Spleen (tissue), 11 donors: ENCODE measurements at regions not wholly inside any gene's neighbourhood (a gene's known extent, or its start where the extent isn't known, plus 50 kb on each side); places are given as distances from the start of the nearest gene placed in this dataset.

Experiments used
- DNase-seq: peaks from one replicate; pipeline ENCODE4 v3.0.0-alpha.2; 2020
- H3K27ac ChIP-seq, 8 donors: fragments of 200-600 bp; sonication (generic) in 7 of 8; 1 replicate in 4 of 8; 2 replicates in 4 of 8; pipeline versions ENCODE4 v1.5.0 to v1.8.0; 2016 to 2021; ENCODE audit warnings: inconsistent platforms in 4 of 8, mild to moderate bottlenecking in 4 of 8, moderate library complexity in 1 of 8
- H3K27me3 ChIP-seq, 7 donors: fragments of 200-600 bp; sonication (generic) in 6 of 7; replicated peaks in 1 of 7; 1 replicate in 4 of 7; 2 replicates in 3 of 7; pipeline versions ENCODE4 v1.5.0 to v1.8.0; 2016 to 2021; ENCODE audit warnings: inconsistent platforms in 3 of 7, mild to moderate bottlenecking in 1 of 7
- H3K36me3 ChIP-seq, 6 donors: fragments of 200-600 bp; sonication (generic) in 5 of 6; 1 replicate in 4 of 6; 2 replicates in 2 of 6; pipeline versions ENCODE4 v1.5.0 to v1.8.0; 2016 to 2021; ENCODE audit warnings: inconsistent platforms in 2 of 6
- H3K4me1 ChIP-seq, 6 donors: fragments of 200-600 bp; sonication (generic) in 5 of 6; 1 replicate in 3 of 6; 2 replicates in 3 of 6; pipeline versions ENCODE4 v1.5.0 to v1.8.0; 2016 to 2021; ENCODE audit warnings: inconsistent platforms in 3 of 6
- H3K4me3 ChIP-seq, 8 donors: fragments of 200-600 bp; sonication (generic) in 7 of 8; 1 replicate in 4 of 8; 2 replicates in 4 of 8; pipeline versions ENCODE4 v1.5.0 to v1.8.0; 2016 to 2021; ENCODE audit warnings: inconsistent platforms in 4 of 8, mild to moderate bottlenecking in 4 of 8, moderate library complexity in 2 of 8
- H3K9me3 ChIP-seq, 8 donors: fragments of 200-600 bp; sonication (generic) in 7 of 8; 1 replicate in 4 of 8; 2 replicates in 4 of 8; pipeline versions ENCODE4 v1.5.0 to v1.8.0; 2016 to 2021; ENCODE audit warnings: inconsistent platforms in 4 of 8
- POLR2A ChIP-seq, 3 donors: fragments of 450-650 bp; IDR thresholded peaks; one replicate each; pipeline ENCODE4 v1.5.1; 2017; ENCODE audit warnings: antibody characterized with exemption in 3 of 3, mild to moderate bottlenecking in 1 of 3
- POLR2AphosphoS5 ChIP-seq, 3 donors: sonication (generic); formaldehyde crosslinking; IDR thresholded peaks; one replicate each; pipeline ENCODE4 v1.5.1; 2017; ENCODE audit warnings: antibody characterized with exemption in 3 of 3
- WGBS, 5 donors: extraction: QIAGEN DNeasy Blood & Tissue Kit in 3 of 5; methylation state at CpG; one replicate each; pipeline versions ENCODE4 v1.1.5 to v1.1.7; 2013 to 2018; 5-methylcytosine and 5-hydroxymethylcytosine counted together
- intact Hi-C: fragments of 100-400 bp; cut with DNase I; formaldehyde crosslinking; loops from one replicate; pipeline ENCODE4 v1.15.0; 2023; ENCODE audit warnings: low total_unique reads
- TF ChIP-seq, protein P1 (sequence below), 11 experiments: fragments of 200-600 bp in 7 of 11; fragments of 450-650 bp in 4 of 11; sonication (generic) in 4 of 11; IDR thresholded peaks in 8 of 11; conservative IDR thresholded peaks in 3 of 11; 1 replicate in 7 of 11; 2 replicates in 4 of 11; pipeline versions ENCODE4 v1.4.0 to v1.8.0; 2016 to 2021; ENCODE audit warnings: antibody characterized with exemption in 11 of 11, inconsistent platforms in 4 of 11, mild to moderate bottlenecking in 1 of 11
- donor health status: healthy with polysubstance abuse.
- donor health status: DM: no; HTN: no; CAD: no; lungs with moderate emphysema.
- donor health status: DM: no; HTN: no; CAD: no.
- donor health status: Bipolar disorder and iron deficiency.
- donor health status: healthy.
- donor health status: DM: no; HTN: no; CAD: no.
- donor health status: DM: yes; HTN: yes; CAD: no.

DNA sequence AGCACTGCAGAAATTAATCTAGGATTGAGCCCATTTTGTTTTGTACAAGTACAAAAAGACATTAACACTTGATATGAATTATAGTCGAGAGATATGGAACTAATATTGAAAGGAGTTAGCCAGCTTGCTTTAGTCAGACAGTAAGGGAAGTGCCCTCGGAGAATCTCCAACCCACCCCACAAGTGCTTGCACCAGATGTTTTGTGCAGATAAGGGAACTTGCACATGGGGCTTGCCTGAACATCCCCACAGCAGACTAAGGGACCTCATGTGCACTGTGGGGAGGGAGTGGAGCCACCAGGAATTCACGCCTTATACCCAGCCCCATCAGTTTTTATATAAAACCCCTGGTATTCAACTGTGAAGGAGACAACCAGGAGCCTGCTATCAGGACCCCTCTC lies 122.3 kb downstream of the EFHB start:
- DNase-seq: no peak
- no peaks in the 10 kb centered on the region for H3K27me3 ChIP-seq
- WGBS, 5 donors: 2 to 18% (median 14%) methylated on average over 3 of the region's 3 CpGs
- H3K4me3 ChIP-seq: no peak overlapping the region
- H3K36me3 ChIP-seq: no peaks in the 10 kb centered on the region
- H3K4me1 ChIP-seq: no peaks in the 10 kb centered on the region
- no peaks in the 10 kb centered on the region for H3K9me3 ChIP-seq
- no peak overlapping the region for H3K27ac ChIP-seq
- TF ChIP-seq POLR2A (IDR thresholded peaks at IDR 0.05) (no peak), POLR2AphosphoS5 (IDR thresholded peaks at IDR 0.05) (no peak)
- TF ChIP-seq, protein P1, sequence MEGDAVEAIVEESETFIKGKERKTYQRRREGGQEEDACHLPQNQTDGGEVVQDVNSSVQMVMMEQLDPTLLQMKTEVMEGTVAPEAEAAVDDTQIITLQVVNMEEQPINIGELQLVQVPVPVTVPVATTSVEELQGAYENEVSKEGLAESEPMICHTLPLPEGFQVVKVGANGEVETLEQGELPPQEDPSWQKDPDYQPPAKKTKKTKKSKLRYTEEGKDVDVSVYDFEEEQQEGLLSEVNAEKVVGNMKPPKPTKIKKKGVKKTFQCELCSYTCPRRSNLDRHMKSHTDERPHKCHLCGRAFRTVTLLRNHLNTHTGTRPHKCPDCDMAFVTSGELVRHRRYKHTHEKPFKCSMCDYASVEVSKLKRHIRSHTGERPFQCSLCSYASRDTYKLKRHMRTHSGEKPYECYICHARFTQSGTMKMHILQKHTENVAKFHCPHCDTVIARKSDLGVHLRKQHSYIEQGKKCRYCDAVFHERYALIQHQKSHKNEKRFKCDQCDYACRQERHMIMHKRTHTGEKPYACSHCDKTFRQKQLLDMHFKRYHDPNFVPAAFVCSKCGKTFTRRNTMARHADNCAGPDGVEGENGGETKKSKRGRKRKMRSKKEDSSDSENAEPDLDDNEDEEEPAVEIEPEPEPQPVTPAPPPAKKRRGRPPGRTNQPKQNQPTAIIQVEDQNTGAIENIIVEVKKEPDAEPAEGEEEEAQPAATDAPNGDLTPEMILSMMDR (IDR thresholded peaks at IDR 0.05 in 8 of 11, conservative IDR thresholded peaks at IDR 0.05 in 3 of 11): no peak
- intact Hi-C loops: no loop called here

DNA sequence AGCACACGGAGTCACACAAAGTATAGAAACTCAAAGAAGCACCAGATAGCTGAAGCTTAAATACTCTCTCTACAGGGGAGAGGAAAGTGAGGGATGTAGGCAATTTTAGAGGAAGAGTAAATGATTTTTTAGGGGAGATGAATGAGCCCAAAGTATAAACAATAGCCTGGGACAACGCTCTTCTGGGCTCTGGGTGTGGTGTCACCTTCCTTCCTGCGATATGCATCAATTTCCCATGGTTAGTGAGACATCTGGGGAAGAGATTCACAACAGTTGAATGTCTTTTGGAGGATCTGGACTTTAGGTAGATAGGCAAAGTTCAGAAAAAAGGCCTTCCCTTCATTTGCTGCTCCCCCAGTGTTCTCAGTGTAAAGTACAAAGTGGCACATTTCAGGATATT lies 125.2 kb downstream of the EFHB start:
- no peak overlapping the region for H3K4me3 ChIP-seq
- TF ChIP-seq POLR2A (IDR thresholded peaks at IDR 0.05) (no peak), POLR2AphosphoS5 (IDR thresholded peaks at IDR 0.05) (no peak)
- TF ChIP-seq, protein P1 (IDR thresholded peaks at IDR 0.05 in 8 of 11, conservative IDR thresholded peaks at IDR 0.05 in 3 of 11): no peak
- H3K36me3 ChIP-seq: no peaks in the 10 kb centered on the region
- H3K27ac ChIP-seq: no peak overlapping the region
- no peak for DNase-seq
- no peaks in the 10 kb centered on the region for H3K27me3 ChIP-seq
- no peaks in the 10 kb centered on the region for H3K4me1 ChIP-seq
- H3K9me3 ChIP-seq: peaks cover 0 to 7% (median 5%) of the 10 kb centered on the region in 8 donors
- intact Hi-C loops: no loop called here
- 53 to 71% (median 57%) methylated on average over 3 of the region's 3 CpGs for WGBS, 5 donors

DNA sequence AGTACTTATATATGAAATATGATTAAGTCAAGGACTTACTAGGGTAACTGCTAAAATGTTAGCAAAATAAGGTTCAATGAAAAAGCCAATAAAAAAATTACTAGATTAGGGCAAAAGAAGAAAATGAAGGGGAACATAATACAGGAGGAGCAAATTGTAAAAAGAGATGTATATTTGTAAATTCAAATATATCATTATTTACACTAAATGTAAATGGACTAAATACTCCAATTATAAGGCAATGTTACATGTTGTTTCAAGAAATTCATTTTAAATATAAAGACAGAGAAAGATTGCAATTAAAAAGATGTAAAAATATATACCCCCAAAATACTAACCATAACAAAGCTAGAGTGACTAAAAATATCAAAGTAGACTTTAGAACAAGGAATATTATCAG lies 134.1 kb downstream of the EFHB start:
- intact Hi-C loops: no loop called here
- H3K4me3 ChIP-seq: no peak overlapping the region
- TF ChIP-seq, protein P1 (IDR thresholded peaks at IDR 0.05 in 8 of 11, conservative IDR thresholded peaks at IDR 0.05 in 3 of 11): no peak
- TF ChIP-seq POLR2AphosphoS5 (IDR thresholded peaks at IDR 0.05) (no peak), POLR2A (IDR thresholded peaks at IDR 0.05) (no peak)
- H3K36me3 ChIP-seq: no peaks in the 10 kb centered on the region
- H3K9me3 ChIP-seq: peaks cover 10 to 62% (median 50%) of the 10 kb centered on the region in 8 donors
- H3K4me1 ChIP-seq: no peaks in the 10 kb centered on the region
- DNase-seq: no peak
- no peak overlapping the region for H3K27ac ChIP-seq
- H3K27me3 ChIP-seq: no peaks in the 10 kb centered on the region

DNA sequence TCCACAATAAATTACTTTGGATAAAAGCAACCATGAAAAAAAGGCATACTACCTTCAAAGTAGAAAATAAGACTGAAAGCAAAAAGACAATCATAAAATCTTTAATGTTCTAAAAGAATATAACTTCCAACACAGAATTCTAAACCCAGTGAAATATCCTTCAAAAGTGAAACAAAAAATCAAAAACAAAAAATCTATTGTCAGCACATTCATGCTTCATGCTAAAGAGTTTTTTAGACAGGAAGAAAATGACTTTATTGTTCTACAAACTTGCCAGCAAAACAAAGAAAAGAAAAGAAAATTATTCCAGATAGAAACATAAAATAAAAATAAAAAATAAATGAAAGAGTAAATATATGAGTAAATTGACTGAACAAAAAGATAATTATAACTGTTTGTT lies 134.9 kb downstream of the EFHB start:
- H3K36me3 ChIP-seq: no peaks in the 10 kb centered on the region
- intact Hi-C loops: no loop called here
- DNase-seq: no peak
- no peaks in the 10 kb centered on the region for H3K27me3 ChIP-seq
- no peak overlapping the region for H3K4me3 ChIP-seq
- no peaks in the 10 kb centered on the region for H3K4me1 ChIP-seq
- H3K9me3 ChIP-seq: peaks cover 10 to 58% (median 47%) of the 10 kb centered on the region in 8 donors
- H3K27ac ChIP-seq: no peak overlapping the region
- TF ChIP-seq, protein P1 (IDR thresholded peaks at IDR 0.05 in 8 of 11, conservative IDR thresholded peaks at IDR 0.05 in 3 of 11): no peak
- no peak for TF ChIP-seq POLR2AphosphoS5 (IDR thresholded peaks at IDR 0.05)
- TF ChIP-seq POLR2A (IDR thresholded peaks at IDR 0.05): no peak
